Gastrocnemius medialis (tissue), 4 donors: ENCODE measurements at regions not wholly inside any gene's neighbourhood (a gene's known extent, or its start where the extent isn't known, plus 50 kb on each side); places are given as distances from the start of the nearest gene placed in this dataset.

Source experiments
- CTCF ChIP-seq, 5 experiments: fragments of 450-650 bp in 3 of 5; fragments of 200-600 bp in 2 of 5; sonication (generic) in 2 of 5; IDR thresholded peaks in 4 of 5; conservative IDR thresholded peaks in 1 of 5; 1 replicate in 4 of 5; 2 replicates in 1 of 5; pipeline ENCODE4 v1.5.1; 2016 to 2019; ENCODE audit warnings: antibody characterized with exemption in 5 of 5, mild to moderate bottlenecking in 3 of 5, moderate library complexity in 3 of 5
- POLR2A ChIP-seq, 2 donors: fragments of 450-650 bp; IDR thresholded peaks; one replicate each; pipeline ENCODE4 v1.6.1; 2017; ENCODE audit warnings: antibody characterized with exemption in 2 of 2, mild to moderate bottlenecking in 2 of 2, moderate library complexity in 2 of 2

- no peak for TF ChIP-seq CTCF (IDR thresholded peaks at IDR 0.05 in 4 of 5, conservative IDR thresholded peaks at IDR 0.05 in 1 of 5)
- TF ChIP-seq POLR2A (IDR thresholded peaks at IDR 0.05) = no peak
These were observed 2186.5 kb upstream of the ACO1 start for GRCh38 chr9:30197954-30198353.
